Endodermal cell (in vitro differentiated cells): ENCODE measurements at regions not wholly inside any gene's neighbourhood (a gene's known extent, or its start where the extent isn't known, plus 50 kb on each side); places are given as distances from the start of the nearest gene placed in this dataset.
A peak's percentile ranks its signal among the peaks of the same experiment; 100 is the strongest.

ENCODE experiments used
- DNase-seq: peaks from one replicate; pipeline ENCODE4 v3.0.0-alpha.2; 2017
- H3K27ac ChIP-seq: 2 replicates; pipeline ENCODE4 v1.5.1; 2013; ENCODE audit warnings: mild to moderate bottlenecking, low read depth, low read length, moderate library complexity
- H3K27me3 ChIP-seq: 2 replicates; pipeline ENCODE4 v1.6.1; 2013; ENCODE audit warnings: mild to moderate bottlenecking, low read length, moderate library complexity; ENCODE audit not compliant: insufficient read depth, control insufficient read depth, poor library complexity, severe bottlenecking
- H3K36me3 ChIP-seq: 2 replicates; pipeline ENCODE4 v1.7.0; 2013; ENCODE audit warnings: mild to moderate bottlenecking, low read length, moderate library complexity; ENCODE audit not compliant: control insufficient read depth, insufficient read depth
- H3K4me1 ChIP-seq: one replicate; pipeline ENCODE4 v1.7.0; 2013; ENCODE audit warnings: low read length; ENCODE audit not compliant: control insufficient read depth, insufficient read depth
- H3K4me3 ChIP-seq: 2 replicates; pipeline ENCODE4 v1.5.1; 2013; ENCODE audit warnings: mild to moderate bottlenecking, low read length, moderate library complexity
- H3K9ac ChIP-seq: 2 replicates; pipeline ENCODE4 v1.6.1; 2013; ENCODE audit warnings: mild to moderate bottlenecking, low read length, moderate library complexity; ENCODE audit not compliant: poor library complexity, severe bottlenecking; ENCODE audit errors: extremely low read depth
- H3K9me3 ChIP-seq: 2 replicates; pipeline ENCODE4 v1.6.1; 2013; ENCODE audit warnings: mild to moderate bottlenecking, low read length, moderate library complexity; ENCODE audit not compliant: control insufficient read depth
- H3K27ac Mint-ChIP-seq: 2 replicates; pipeline ENCODE4 v1.8.0; 2020; ENCODE audit warnings: mixed read lengths
- H3K27me3 Mint-ChIP-seq: 2 replicates; pipeline ENCODE4 v1.8.0; 2021; ENCODE audit warnings: mild to moderate bottlenecking, mixed read lengths; ENCODE audit not compliant: insufficient read depth
- H3K36me3 Mint-ChIP-seq: 2 replicates; pipeline ENCODE4 v1.8.0; 2020; ENCODE audit warnings: low read depth, mixed read lengths
- H3K4me1 Mint-ChIP-seq: 2 replicates; pipeline ENCODE4 v1.8.0; 2020; ENCODE audit warnings: mixed read lengths
- H3K4me3 Mint-ChIP-seq: 2 replicates; pipeline ENCODE4 v1.8.0; 2020; ENCODE audit warnings: mild to moderate bottlenecking, moderate library complexity, mixed read lengths
- H3K9me3 Mint-ChIP-seq: 2 replicates; pipeline ENCODE4 v1.8.0; 2020; ENCODE audit warnings: mild to moderate bottlenecking, mixed read lengths
- WGBS, 2 experiments: methylation state at CpG; one replicate each; pipeline versions ENCODE4 v1.1.5 to v1.1.7; 2013; ENCODE audit warnings: missing lambda C conversion rate in 2 of 2, mixed read lengths in 1 of 2; ENCODE audit not compliant: insufficient coverage in 1 of 2, insufficient read length in 1 of 2; 5-methylcytosine and 5-hydroxymethylcytosine counted together
- TF ChIP-seq, protein P1 (sequence below): fragments of 200-600 bp; sonication (generic); conservative IDR thresholded peaks from 2 replicates; pipeline ENCODE4 v1.5.0; 2021; ENCODE audit warnings: antibody characterized with exemption, mild to moderate bottlenecking

DNA sequence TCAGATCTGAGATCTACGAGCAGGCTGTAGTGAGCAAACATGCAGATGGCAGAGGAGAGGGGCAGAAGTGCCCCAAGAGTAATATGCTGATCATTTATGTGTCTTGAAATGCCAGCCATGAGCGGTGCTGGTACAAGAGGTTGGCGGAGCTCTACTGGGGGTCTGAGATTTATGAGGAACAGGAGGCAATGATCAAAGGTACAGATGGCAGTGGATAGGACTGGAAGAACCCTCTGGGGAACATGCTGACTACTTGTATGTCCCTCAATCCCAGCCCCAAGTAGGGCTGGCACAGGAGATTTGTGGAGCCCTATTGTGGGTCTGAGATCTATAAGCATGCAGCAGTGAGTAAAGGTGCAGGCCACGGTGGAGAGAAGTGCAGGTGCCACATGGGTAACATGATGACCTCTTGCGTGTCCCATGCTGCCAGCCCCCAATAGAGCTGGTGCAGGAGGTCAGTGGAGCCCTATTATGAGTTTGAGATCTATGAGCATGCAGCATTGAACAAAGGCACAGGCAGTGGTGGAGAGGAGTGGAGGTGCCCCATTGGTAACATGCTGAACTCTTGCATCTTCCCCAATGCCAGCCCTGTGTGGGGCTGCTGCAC is 97.2 kb upstream of the ZNF678 start:
- H3K27me3 ChIP-seq: peaks cover 3% of the 10 kb centered on the region
- no peak for DNase-seq
- H3K4me1 Mint-ChIP-seq: no peaks in the 10 kb centered on the region
- H3K27me3 Mint-ChIP-seq: peaks cover 8% of the 10 kb centered on the region
- H3K4me3 Mint-ChIP-seq: no peak overlapping the region
- H3K9me3 ChIP-seq: no peaks in the 10 kb centered on the region
- H3K4me1 ChIP-seq: no peaks in the 10 kb centered on the region
- 90 to 91% methylated on average over 4 to 5 of the region's 5 CpGs for WGBS, 2 experiments
- peaks cover 13% of the 10 kb centered on the region for H3K9me3 Mint-ChIP-seq
- no peak overlapping the region for H3K27ac Mint-ChIP-seq
- TF ChIP-seq, protein P1, sequence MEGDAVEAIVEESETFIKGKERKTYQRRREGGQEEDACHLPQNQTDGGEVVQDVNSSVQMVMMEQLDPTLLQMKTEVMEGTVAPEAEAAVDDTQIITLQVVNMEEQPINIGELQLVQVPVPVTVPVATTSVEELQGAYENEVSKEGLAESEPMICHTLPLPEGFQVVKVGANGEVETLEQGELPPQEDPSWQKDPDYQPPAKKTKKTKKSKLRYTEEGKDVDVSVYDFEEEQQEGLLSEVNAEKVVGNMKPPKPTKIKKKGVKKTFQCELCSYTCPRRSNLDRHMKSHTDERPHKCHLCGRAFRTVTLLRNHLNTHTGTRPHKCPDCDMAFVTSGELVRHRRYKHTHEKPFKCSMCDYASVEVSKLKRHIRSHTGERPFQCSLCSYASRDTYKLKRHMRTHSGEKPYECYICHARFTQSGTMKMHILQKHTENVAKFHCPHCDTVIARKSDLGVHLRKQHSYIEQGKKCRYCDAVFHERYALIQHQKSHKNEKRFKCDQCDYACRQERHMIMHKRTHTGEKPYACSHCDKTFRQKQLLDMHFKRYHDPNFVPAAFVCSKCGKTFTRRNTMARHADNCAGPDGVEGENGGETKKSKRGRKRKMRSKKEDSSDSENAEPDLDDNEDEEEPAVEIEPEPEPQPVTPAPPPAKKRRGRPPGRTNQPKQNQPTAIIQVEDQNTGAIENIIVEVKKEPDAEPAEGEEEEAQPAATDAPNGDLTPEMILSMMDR: no peak
- no peaks in the 10 kb centered on the region for H3K36me3 Mint-ChIP-seq
- no peak overlapping the region for H3K4me3 ChIP-seq
- no peak overlapping the region for H3K27ac ChIP-seq
- no peaks in the 10 kb centered on the region for H3K36me3 ChIP-seq
- H3K9ac ChIP-seq: no peak overlapping the region

DNA sequence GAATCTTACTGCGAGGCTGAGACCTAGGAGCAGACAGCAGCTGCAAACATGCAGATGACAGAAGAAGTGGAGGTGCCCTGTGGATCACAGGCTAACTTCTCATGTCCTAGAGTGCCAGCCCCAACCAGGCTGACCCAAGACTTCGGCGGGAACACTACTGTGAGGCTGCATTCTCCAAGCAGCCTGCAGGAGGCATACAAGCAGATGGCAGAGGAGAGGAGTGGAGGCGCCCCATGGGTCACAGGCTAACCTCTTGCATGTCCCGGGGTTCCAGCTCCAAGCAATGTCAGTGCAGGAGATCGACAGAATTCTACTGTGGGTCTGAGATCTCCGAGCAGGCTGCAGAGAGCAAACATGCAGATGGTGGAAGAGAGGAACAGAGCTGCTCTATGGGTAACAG is 98.1 kb upstream of the ZNF678 start:
- Mint-ChIP-seq H3K4me1 (no peaks in the 10 kb centered on the region), H3K4me3 (no peak overlapping the region), H3K36me3 (no peaks in the 10 kb centered on the region), H3K27me3 (peaks cover 8% of the 10 kb centered on the region), H3K9me3 (peaks cover 4% of the 10 kb centered on the region), H3K27ac (no peak overlapping the region)
- TF ChIP-seq, protein P1: peak; percentile 67
- 82 to 86% methylated on average over 5 to 7 of the region's 7 CpGs for WGBS, 2 experiments
- Histone ChIP-seq H3K27me3 (peaks cover 3% of the 10 kb centered on the region), H3K36me3 (no peaks in the 10 kb centered on the region), H3K9ac (no peak overlapping the region), H3K4me3 (no peak overlapping the region), H3K27ac (no peak overlapping the region), H3K4me1 (no peaks in the 10 kb centered on the region), H3K9me3 (no peaks in the 10 kb centered on the region)
- DNase-seq: peak; percentile 72

DNA sequence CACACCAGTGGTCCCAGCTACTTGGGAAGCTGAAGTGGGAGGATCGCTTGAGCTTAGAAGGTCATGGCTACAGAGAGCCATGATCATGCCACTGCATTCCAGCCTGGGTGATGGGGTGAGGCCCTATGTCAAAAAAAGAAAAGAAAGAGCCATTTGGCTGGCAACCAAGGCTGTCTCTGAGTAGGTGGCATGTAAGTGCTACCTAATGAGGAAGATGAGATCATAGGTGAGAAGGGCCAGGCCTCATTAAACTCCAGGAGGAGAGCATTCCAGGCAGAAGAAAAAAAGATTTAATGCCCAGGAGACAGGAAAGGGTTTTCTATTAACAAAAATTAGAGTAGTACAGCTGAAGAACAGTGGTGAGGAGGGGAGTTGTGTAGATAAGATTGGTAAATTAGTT is 103.4 kb upstream of the ZNF678 start:
- Mint-ChIP-seq H3K4me3 (no peak overlapping the region), H3K27me3 (peaks cover 3% of the 10 kb centered on the region), H3K27ac (no peak overlapping the region), H3K4me1 (no peaks in the 10 kb centered on the region), H3K36me3 (no peaks in the 10 kb centered on the region), H3K9me3 (no peaks in the 10 kb centered on the region)
- no peak overlapping the region for H3K4me3 ChIP-seq
- WGBS, 2 experiments: 91 to 100% methylated on average over 1 of the region's 1 CpG
- H3K9me3 ChIP-seq: no peaks in the 10 kb centered on the region
- TF ChIP-seq, protein P1: no peak
- no peak overlapping the region for H3K9ac ChIP-seq
- no peak overlapping the region for H3K27ac ChIP-seq
- DNase-seq: no peak
- H3K27me3 ChIP-seq: no peaks in the 10 kb centered on the region
- H3K36me3 ChIP-seq: no peaks in the 10 kb centered on the region
- no peaks in the 10 kb centered on the region for H3K4me1 ChIP-seq
